Loucy (cell line): ENCODE measurements at regions not wholly inside any gene's neighbourhood (a gene's known extent, or its start where the extent isn't known, plus 50 kb on each side); places are given as distances from the start of the nearest gene placed in this dataset.

Experiments used
- H2AFZ ChIP-seq: fragments of 200-600 bp; sonication (generic); 2 replicates; pipeline ENCODE4 v1.6.0; 2016; ENCODE audit warnings: antibody characterized with exemption, mild to moderate bottlenecking, low read length, moderate library complexity
- H3F3A ChIP-seq: fragments of 200-600 bp; 2 replicates; pipeline ENCODE4 v1.6.0; 2016; ENCODE audit warnings: antibody characterized with exemption, low read depth, mild to moderate bottlenecking
- H3K27me3 ChIP-seq: fragments of 200-600 bp; sonication (generic); 2 replicates; pipeline ENCODE4 v1.6.1; 2014; ENCODE audit warnings: low read length, mild to moderate bottlenecking; ENCODE audit not compliant: insufficient read depth, poor library complexity, severe bottlenecking
- H3K36me3 ChIP-seq: fragments of 200-600 bp; sonication (generic); 2 replicates; pipeline ENCODE4 v1.6.1; 2016; ENCODE audit warnings: low read length; ENCODE audit not compliant: insufficient read depth
- H3K4me1 ChIP-seq: fragments of 200-600 bp; sonication (generic); 2 replicates; pipeline ENCODE4 v1.5.1; 2014; ENCODE audit warnings: low read length, mild to moderate bottlenecking; ENCODE audit not compliant: insufficient read depth, poor library complexity, severe bottlenecking
- H3K4me2 ChIP-seq: fragments of 200-600 bp; sonication (generic); 2 replicates; pipeline ENCODE4 v1.6.0; 2014; ENCODE audit warnings: antibody characterized with exemption, low read length, low read depth, mild to moderate bottlenecking; ENCODE audit not compliant: poor library complexity, severe bottlenecking
- H3K4me3 ChIP-seq: fragments of 200-600 bp; sonication (generic); 2 replicates; pipeline ENCODE4 v1.5.1; 2014; ENCODE audit warnings: low read length, mild to moderate bottlenecking, mixed read lengths; ENCODE audit not compliant: poor library complexity, severe bottlenecking
- H3K79me2 ChIP-seq: fragments of 200-600 bp; sonication (generic); 2 replicates; pipeline ENCODE4 v1.6.1; 2014; ENCODE audit warnings: low read length; ENCODE audit not compliant: insufficient read depth
- H3K9ac ChIP-seq: fragments of 200-600 bp; sonication (generic); 2 replicates; pipeline ENCODE4 v1.6.0; 2014; ENCODE audit warnings: mild to moderate bottlenecking, low read depth, low read length, moderate library complexity; ENCODE audit not compliant: poor library complexity, severe bottlenecking
- H3K9me2 ChIP-seq: fragments of 200-600 bp; sonication (generic); replicated peaks from 2 replicates; pipeline ENCODE4 v1.6.1; 2016; ENCODE audit warnings: low read depth, low read length, mixed read lengths
- H3K9me3 ChIP-seq: fragments of 200-600 bp; sonication (generic); 2 replicates; pipeline ENCODE4 v1.6.1; 2014; ENCODE audit warnings: mild to moderate bottlenecking, antibody characterized with exemption, low read length, low read depth; ENCODE audit not compliant: insufficient read depth
- H4K20me1 ChIP-seq: fragments of 200-600 bp; sonication (generic); 2 replicates; pipeline ENCODE4 v1.6.0; 2014; ENCODE audit warnings: antibody characterized with exemption, low read length, mild to moderate bottlenecking; ENCODE audit not compliant: insufficient read depth, poor library complexity, severe bottlenecking
- EZH2phosphoT487 ChIP-seq: fragments of 200-600 bp; IDR thresholded peaks from 2 replicates; pipeline ENCODE4 v1.6.1; 2018; ENCODE audit warnings: antibody characterized with exemption, mild to moderate bottlenecking, moderate library complexity, borderline replicate concordance
- TF ChIP-seq, protein P1 (sequence below): fragments of 200-600 bp; sonication (generic); conservative IDR thresholded peaks from 2 replicates; pipeline ENCODE4 v1.5.1; 2014; ENCODE audit warnings: mild to moderate bottlenecking, antibody characterized with exemption, low read length

DNA sequence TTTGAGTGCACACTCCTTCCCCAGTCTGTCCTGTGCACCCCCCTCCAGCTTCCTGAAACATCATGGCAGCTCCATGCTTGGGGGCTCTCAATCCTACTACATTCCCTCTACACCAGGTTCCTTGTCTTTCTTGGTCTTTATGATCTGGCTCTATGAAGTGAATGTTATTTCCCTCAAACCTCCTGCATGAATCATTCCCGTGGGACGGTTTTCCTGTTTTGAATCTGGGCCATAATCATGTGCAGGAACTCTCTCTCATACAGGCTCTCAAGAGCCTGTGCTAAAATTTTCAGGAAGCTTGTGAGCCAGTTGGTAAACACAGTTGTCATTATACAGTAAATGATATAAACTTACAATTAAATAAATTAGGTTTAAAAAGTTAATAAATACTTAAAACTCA lies 89.8 kb upstream of the KCNE2 start:
- Histone ChIP-seq H3K36me3 (no peaks in the 10 kb centered on the region), H3F3A (no peaks in the 10 kb centered on the region), H3K27me3 (no peaks in the 10 kb centered on the region), H3K4me3 (no peak overlapping the region), H3K9me2 (no peaks in the 10 kb centered on the region), H4K20me1 (no peaks in the 10 kb centered on the region), H2AFZ (no peak overlapping the region), H3K9me3 (no peaks in the 10 kb centered on the region), H3K4me1 (no peaks in the 10 kb centered on the region), H3K4me2 (no peak overlapping the region), H3K79me2 (no peaks in the 10 kb centered on the region), H3K9ac (no peak overlapping the region)
- no peak for TF ChIP-seq EZH2phosphoT487
- TF ChIP-seq, protein P1, sequence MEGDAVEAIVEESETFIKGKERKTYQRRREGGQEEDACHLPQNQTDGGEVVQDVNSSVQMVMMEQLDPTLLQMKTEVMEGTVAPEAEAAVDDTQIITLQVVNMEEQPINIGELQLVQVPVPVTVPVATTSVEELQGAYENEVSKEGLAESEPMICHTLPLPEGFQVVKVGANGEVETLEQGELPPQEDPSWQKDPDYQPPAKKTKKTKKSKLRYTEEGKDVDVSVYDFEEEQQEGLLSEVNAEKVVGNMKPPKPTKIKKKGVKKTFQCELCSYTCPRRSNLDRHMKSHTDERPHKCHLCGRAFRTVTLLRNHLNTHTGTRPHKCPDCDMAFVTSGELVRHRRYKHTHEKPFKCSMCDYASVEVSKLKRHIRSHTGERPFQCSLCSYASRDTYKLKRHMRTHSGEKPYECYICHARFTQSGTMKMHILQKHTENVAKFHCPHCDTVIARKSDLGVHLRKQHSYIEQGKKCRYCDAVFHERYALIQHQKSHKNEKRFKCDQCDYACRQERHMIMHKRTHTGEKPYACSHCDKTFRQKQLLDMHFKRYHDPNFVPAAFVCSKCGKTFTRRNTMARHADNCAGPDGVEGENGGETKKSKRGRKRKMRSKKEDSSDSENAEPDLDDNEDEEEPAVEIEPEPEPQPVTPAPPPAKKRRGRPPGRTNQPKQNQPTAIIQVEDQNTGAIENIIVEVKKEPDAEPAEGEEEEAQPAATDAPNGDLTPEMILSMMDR: no peak

DNA sequence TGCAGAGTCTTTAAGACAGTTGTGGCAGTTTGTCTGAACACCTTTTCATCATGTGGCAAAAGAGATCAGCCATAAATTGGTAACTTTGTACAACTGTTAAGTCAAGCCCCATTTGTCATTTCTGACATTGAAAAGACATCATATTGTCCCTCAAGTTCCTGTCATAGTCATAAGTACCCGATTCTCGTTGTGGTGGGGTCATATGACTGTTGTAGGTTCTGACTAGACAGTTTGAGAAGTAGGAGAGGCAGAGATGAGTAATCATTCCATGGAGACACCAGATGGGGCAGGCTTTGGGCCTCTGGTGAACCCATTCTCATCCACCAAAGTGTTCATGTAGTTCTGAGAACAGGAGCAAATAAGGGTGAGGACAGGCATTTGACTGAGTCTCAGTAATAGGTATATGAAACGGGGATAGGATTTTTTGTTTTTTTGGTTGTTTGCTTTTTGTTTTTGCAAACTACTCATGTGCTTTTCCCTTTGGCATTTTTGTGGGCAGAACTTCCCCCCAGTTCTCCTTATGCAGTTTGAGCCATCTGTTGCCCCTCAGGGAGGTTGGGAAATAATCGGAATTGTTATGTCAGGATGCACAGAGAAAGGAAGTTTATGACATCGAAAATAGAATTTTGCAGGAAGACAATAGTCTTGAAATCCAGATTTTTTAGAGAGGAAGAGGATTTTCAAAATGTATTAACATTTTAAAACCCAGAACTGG lies 86.9 kb upstream of the KCNE2 start:
- Histone ChIP-seq H3K79me2 (no peaks in the 10 kb centered on the region), H3K4me3 (no peak overlapping the region), H3F3A (no peaks in the 10 kb centered on the region), H3K9ac (no peak overlapping the region), H2AFZ (no peak overlapping the region), H3K9me3 (no peaks in the 10 kb centered on the region), H3K9me2 (no peaks in the 10 kb centered on the region), H3K4me1 (no peaks in the 10 kb centered on the region), H3K27me3 (no peaks in the 10 kb centered on the region), H3K4me2 (no peak overlapping the region), H4K20me1 (no peaks in the 10 kb centered on the region), H3K36me3 (no peaks in the 10 kb centered on the region)
- TF ChIP-seq EZH2phosphoT487: no peak
- TF ChIP-seq, protein P1: no peak

DNA sequence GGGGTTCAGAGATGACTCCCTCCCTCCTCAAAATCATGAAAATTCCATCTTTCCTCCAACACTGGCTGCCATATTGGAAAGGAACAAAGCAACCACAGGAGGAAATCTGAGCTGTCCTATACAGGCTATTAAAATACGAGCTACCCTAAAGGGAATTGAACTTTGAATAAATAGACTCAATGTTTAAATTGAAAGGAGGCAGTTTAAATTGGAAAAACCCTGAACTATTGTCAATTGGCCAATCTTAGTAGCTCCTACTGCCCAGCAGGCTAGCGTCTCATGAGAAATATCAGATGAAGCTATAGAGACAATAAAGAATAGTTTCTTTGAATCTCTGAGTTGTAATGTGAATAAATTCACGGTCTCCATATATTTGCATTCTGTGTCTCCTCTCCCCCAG lies 85.4 kb upstream of the KCNE2 start:
- Histone ChIP-seq H3K79me2 (no peaks in the 10 kb centered on the region), H3K9me2 (no peaks in the 10 kb centered on the region), H3K4me3 (no peak overlapping the region), H3K9me3 (no peaks in the 10 kb centered on the region), H4K20me1 (no peaks in the 10 kb centered on the region), H3K36me3 (no peaks in the 10 kb centered on the region), H3K9ac (no peak overlapping the region), H3K27me3 (no peaks in the 10 kb centered on the region), H2AFZ (no peak overlapping the region), H3K4me2 (no peak overlapping the region), H3F3A (no peaks in the 10 kb centered on the region), H3K4me1 (no peaks in the 10 kb centered on the region)
- TF ChIP-seq, protein P1: no peak
- no peak for TF ChIP-seq EZH2phosphoT487
